ENCODE measurements at regions not wholly inside any gene's neighbourhood (a gene's known extent, or its start where the extent isn't known, plus 50 kb on each side); places are given as distances from the start of the nearest gene placed in this dataset.

GRCh38 chr2:122543815-122544214, 788.4 kb downstream of the TSN start:
- no peak for TF ChIP-seq CTCF (IDR thresholded peaks at IDR 0.05; ENCODE audit: insufficient read depth, low read length)
- TF ChIP-seq GABPA (IDR thresholded peaks at IDR 0.05; ENCODE audit: low read depth): no peak
- TF ChIP-seq REST (IDR thresholded peaks at IDR 0.05; ENCODE audit: insufficient replicate concordance, low read depth): no peak
- TF ChIP-seq SPI1 (IDR thresholded peaks at IDR 0.05; ENCODE audit: borderline replicate concordance, low read depth): no peak

Data from HL-60 (cell line).